Esophagus squamous epithelium (tissue), 4 donors: ENCODE measurements at regions not wholly inside any gene's neighbourhood (a gene's known extent, or its start where the extent isn't known, plus 50 kb on each side); places are given as distances from the start of the nearest gene placed in this dataset.

Experiments
- CTCF ChIP-seq, 6 experiments: fragments of 450-650 bp in 4 of 6; fragments of 200-600 bp in 2 of 6; sonication (generic) in 2 of 6; IDR thresholded peaks; one replicate each; pipeline ENCODE4 v1.5.1; 2016 to 2019; ENCODE audit warnings: antibody characterized with exemption in 6 of 6, mild to moderate bottlenecking in 4 of 6, moderate library complexity in 4 of 6
- POLR2A ChIP-seq, 4 donors: fragments of 450-650 bp; IDR thresholded peaks; one replicate each; pipeline ENCODE4 v1.6.1; 2017; ENCODE audit warnings: antibody characterized with exemption in 4 of 4, mild to moderate bottlenecking in 4 of 4, moderate library complexity in 3 of 4

- no peak for TF ChIP-seq CTCF (IDR thresholded peaks at IDR 0.05)
- TF ChIP-seq POLR2A (IDR thresholded peaks at IDR 0.05): no peak
Observed at GRCh38 chr9:88833946-88834345, 157.3 kb upstream of the S1PR3 start.
